Astrocyte of the spinal cord (primary cell): ENCODE measurements at regions not wholly inside any gene's neighbourhood (a gene's known extent, or its start where the extent isn't known, plus 50 kb on each side); places are given as distances from the start of the nearest gene placed in this dataset.

ENCODE experiments used
- DNase-seq: peaks from one replicate; pipeline ENCODE4 v3.0.0; 2011; ENCODE audit warnings: low read depth, low spot score
- H3K4me3 ChIP-seq: 2 replicates; pipeline ENCODE4 v1.5.1; 2011; ENCODE audit warnings: low read depth, mild to moderate bottlenecking, low read length, moderate library complexity
- in situ Hi-C: cut with HindIII; loops from 2 replicates; pipeline ENCODE4 v1.10.0; 2017; ENCODE audit warnings: low sequenced_read_pairs
- TF ChIP-seq, protein P1 (sequence below): IDR thresholded peaks from 2 replicates; pipeline ENCODE4 v1.5.1; 2012; ENCODE audit warnings: low read depth, mild to moderate bottlenecking, low read length, inconsistent platforms

DNA sequence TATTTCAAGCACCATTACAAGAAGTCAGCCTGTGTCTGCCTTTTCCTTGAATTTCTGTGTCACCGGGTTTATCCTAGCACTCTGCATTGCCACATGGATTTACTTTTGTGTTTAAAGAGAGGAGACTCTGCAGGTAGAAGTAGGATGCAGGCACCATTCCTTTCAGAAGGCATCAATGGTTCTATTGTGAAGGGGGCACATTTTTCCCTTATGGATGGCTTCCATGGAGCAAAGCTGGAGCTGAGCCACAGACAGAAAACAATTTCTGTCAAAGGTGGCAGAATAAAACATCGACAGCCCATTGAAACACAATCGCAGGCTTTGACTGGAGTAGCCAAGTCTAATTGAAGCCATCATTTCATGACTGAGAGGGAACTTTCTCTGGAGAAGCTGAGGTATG, 288.0 kb upstream of the ANKH start:
- no peak overlapping the region for H3K4me3 ChIP-seq
- TF ChIP-seq, protein P1, sequence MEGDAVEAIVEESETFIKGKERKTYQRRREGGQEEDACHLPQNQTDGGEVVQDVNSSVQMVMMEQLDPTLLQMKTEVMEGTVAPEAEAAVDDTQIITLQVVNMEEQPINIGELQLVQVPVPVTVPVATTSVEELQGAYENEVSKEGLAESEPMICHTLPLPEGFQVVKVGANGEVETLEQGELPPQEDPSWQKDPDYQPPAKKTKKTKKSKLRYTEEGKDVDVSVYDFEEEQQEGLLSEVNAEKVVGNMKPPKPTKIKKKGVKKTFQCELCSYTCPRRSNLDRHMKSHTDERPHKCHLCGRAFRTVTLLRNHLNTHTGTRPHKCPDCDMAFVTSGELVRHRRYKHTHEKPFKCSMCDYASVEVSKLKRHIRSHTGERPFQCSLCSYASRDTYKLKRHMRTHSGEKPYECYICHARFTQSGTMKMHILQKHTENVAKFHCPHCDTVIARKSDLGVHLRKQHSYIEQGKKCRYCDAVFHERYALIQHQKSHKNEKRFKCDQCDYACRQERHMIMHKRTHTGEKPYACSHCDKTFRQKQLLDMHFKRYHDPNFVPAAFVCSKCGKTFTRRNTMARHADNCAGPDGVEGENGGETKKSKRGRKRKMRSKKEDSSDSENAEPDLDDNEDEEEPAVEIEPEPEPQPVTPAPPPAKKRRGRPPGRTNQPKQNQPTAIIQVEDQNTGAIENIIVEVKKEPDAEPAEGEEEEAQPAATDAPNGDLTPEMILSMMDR: no peak
- in situ Hi-C loops: no loop called here
- DNase-seq: no peak

- no peak for DNase-seq
- H3K4me3 ChIP-seq: no peak overlapping the region
- TF ChIP-seq, protein P1: no peak
- in situ Hi-C loops: no loop called here
These were observed 270.9 kb upstream of the ANKH start for GRCh38 chr5:15142458-15142857.

DNA sequence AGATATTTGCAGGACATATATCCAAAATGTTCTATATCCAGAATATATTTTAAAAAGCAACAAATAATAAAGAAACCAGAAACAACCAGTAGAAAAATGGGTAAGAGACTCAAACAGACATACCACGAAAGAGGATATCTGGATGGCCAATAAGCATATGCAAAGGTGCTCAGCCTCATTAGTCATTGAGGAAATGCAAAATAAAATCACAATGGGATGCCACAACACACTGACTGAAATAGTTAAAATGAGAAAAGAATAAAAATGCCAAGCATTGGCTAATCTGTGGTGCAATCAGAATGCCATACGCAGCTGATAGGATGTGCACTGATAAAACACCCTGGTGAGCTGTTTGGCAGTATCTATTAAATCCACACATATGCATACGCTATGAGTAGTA, 265.8 kb upstream of the ANKH start:
- no peak for DNase-seq
- TF ChIP-seq, protein P1: no peak
- in situ Hi-C loops: no loop called here
- no peak overlapping the region for H3K4me3 ChIP-seq

DNA sequence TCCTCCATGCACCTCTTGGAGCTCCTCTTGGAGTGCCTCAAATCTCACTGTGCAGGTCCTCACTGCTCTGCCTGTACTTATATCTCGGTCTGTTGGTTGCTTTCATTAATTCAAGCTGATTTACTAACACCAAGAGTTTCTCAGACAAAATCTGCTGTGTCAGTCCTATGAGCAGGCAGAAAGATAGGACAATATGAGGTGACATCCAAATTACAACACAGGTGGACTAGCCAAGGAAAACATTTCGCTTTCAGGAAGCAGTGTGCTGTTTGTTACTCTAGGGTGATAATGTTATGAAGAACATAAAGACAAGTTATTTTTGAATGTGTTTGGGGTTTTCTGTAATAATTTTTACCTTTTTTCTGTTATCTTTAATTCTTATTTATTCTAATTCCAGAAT, 264.1 kb upstream of the ANKH start:
- in situ Hi-C loops: no loop called here
- DNase-seq: no peak
- TF ChIP-seq, protein P1: no peak
- no peak overlapping the region for H3K4me3 ChIP-seq

DNA sequence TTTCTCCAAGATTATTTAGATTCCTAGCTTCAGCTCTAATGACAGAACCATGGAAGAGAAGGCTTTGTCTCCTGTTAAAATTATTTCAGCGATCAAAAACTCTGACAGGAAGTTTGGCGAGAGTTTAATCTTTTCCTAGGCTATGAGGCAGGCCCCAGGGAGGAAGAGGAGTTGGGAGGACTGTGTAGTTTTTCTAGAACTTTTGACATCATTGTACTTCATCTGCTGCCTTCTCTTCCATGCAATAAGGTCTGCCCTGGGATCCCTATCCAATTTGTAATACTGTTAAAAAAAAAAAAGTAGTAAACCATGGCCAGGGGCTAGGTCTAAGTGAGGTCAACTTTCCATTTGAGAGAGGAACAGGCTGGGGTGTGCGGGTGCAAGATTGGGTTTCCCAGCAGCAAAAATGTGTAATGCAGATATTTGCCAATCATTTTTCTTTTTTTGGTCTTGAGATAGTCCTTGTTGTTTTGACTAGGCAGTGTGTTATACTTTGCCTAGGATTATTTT, 261.9 kb upstream of the ANKH start:
- in situ Hi-C loops: no loop called here
- H3K4me3 ChIP-seq: no peak overlapping the region
- TF ChIP-seq, protein P1: no peak
- DNase-seq: no peak

GRCh38 chr5:15132816-15133405, 261.3 kb upstream of the ANKH start:
- no peak for DNase-seq
- no peak overlapping the region for H3K4me3 ChIP-seq

More at GRCh38 chr5:15132816-15133405, 261.3 kb upstream of the ANKH start:
- TF ChIP-seq, protein P1: no peak
- in situ Hi-C loops: no loop called here
